B cell (primary cell): ENCODE measurements at regions not wholly inside any gene's neighbourhood (a gene's known extent, or its start where the extent isn't known, plus 50 kb on each side); places are given as distances from the start of the nearest gene placed in this dataset.
"Not testable (repeated sequence)": the region's sequence is repeated elsewhere in the genome, so short reads cannot be mapped to it uniquely, and the experiment has no call there.

Source experiments
- CTCF ChIP-seq: fragments of 200-600 bp; IDR thresholded peaks from one replicate; pipeline ENCODE4 v1.8.0; 2022; ENCODE audit warnings: antibody characterized with exemption, mild to moderate bottlenecking
- EZH2 ChIP-seq: IDR thresholded peaks from 2 replicates; pipeline ENCODE4 v1.6.1; 2012; ENCODE audit warnings: borderline replicate concordance, low read depth, mild to moderate bottlenecking, moderate library complexity, low read length; ENCODE audit not compliant: insufficient read depth, poor library complexity, severe bottlenecking

- not testable (repeated sequence) for TF ChIP-seq EZH2, CTCF
Observed at GRCh38 chr10:9402507-9403195, 1348.2 kb downstream of the GATA3 start.
